Dedifferentiated amniotic fluid mesenchymal stem cell (primary cell): ENCODE measurements at regions not wholly inside any gene's neighbourhood (a gene's known extent, or its start where the extent isn't known, plus 50 kb on each side); places are given as distances from the start of the nearest gene placed in this dataset.
"Not testable (repeated sequence)": the region's sequence is repeated elsewhere in the genome, so short reads cannot be mapped to it uniquely, and the experiment has no call there.

Source experiments
- DNase-seq: peaks from one replicate; pipeline ENCODE4 v3.0.0-alpha.2; 2016; ENCODE audit errors: extremely low spot score

- peak; percentile 52 for DNase-seq
Measured at GRCh38 chr10:30170814-30171213, 111.4 kb upstream of the JCAD start.

GRCh38 chr10:30170146-30170545, 110.8 kb upstream of the JCAD start:
- no peak for DNase-seq

- no peak for DNase-seq
Measured at GRCh38 chr10:30169342-30169741, 110.0 kb upstream of the JCAD start.

GRCh38 chr10:30166929-30167328, 107.5 kb upstream of the JCAD start:
- DNase-seq, result no peak

- not testable (repeated sequence) for DNase-seq
Measured at GRCh38 chr10:30163410-30163809, 104.0 kb upstream of the JCAD start.

GRCh38 chr10:30162796-30163195, 103.4 kb upstream of the JCAD start:
- DNase-seq, result not testable (repeated sequence)

GRCh38 chr10:30160271-30160982, 101.0 kb upstream of the JCAD start:
- no peak for DNase-seq

GRCh38 chr10:30159614-30160013, 100.2 kb upstream of the JCAD start:
- DNase-seq, result not testable (repeated sequence)

GRCh38 chr10:30158325-30158960, 99.1 kb upstream of the JCAD start:
- no peak for DNase-seq

- no peak for DNase-seq
Measured at GRCh38 chr10:30155401-30155800, 96.0 kb upstream of the JCAD start.

- no peak for DNase-seq
Measured at GRCh38 chr10:30154561-30154960, 95.2 kb upstream of the JCAD start.

- DNase-seq, result no peak
Measured at GRCh38 chr10:30154126-30154525, 94.7 kb upstream of the JCAD start.

GRCh38 chr10:30151581-30152389, 92.4 kb upstream of the JCAD start:
- peak; percentile 88 for DNase-seq

GRCh38 chr10:30141423-30141822, 82.0 kb upstream of the JCAD start:
- DNase-seq, result no peak

- no peak for DNase-seq
Measured at GRCh38 chr10:30134171-30134945, 75.0 kb upstream of the JCAD start.

- DNase-seq, result no peak
Measured at GRCh38 chr10:30133198-30133597, 73.8 kb upstream of the JCAD start.

GRCh38 chr10:30131369-30131768, 72.0 kb upstream of the JCAD start:
- DNase-seq, result not testable (repeated sequence)

GRCh38 chr10:30129326-30129725, 69.9 kb upstream of the JCAD start:
- DNase-seq, result not testable (repeated sequence)

GRCh38 chr10:30127120-30127541, 67.7 kb upstream of the JCAD start:
- no peak for DNase-seq

- no peak for DNase-seq
Measured at GRCh38 chr10:30125496-30125895, 66.1 kb upstream of the JCAD start.

- DNase-seq, result no peak
Measured at GRCh38 chr10:30124704-30125103, 65.3 kb upstream of the JCAD start.

- no peak for DNase-seq
Measured at GRCh38 chr10:30121401-30121800, 62.0 kb upstream of the JCAD start.
